ENCODE measurements at regions not wholly inside any gene's neighbourhood (a gene's known extent, or its start where the extent isn't known, plus 50 kb on each side); places are given as distances from the start of the nearest gene placed in this dataset.
"Not testable (repeated sequence)": the region's sequence is repeated elsewhere in the genome, so short reads cannot be mapped to it uniquely, and the experiment has no call there.

- DNase-seq, result not testable (repeated sequence)
Observed at GRCh38 chr20:47844568-47844906, 59.3 kb upstream of the SULF2 start.

- DNase-seq, result no peak
Observed at GRCh38 chr20:47843886-47844567, 58.7 kb upstream of the SULF2 start.

GRCh38 chr20:47842950-47843349 is 57.7 kb upstream of the SULF2 start:
- DNase-seq, result not testable (repeated sequence)

GRCh38 chr20:47842004-47842403 is 56.7 kb upstream of the SULF2 start:
- DNase-seq, result not testable (repeated sequence)

GRCh38 chr20:47836256-47836817 is 51.1 kb upstream of the SULF2 start:
- not testable (repeated sequence) for DNase-seq
